Mesenchymal stem cell (in vitro differentiated cells and primary cell): ENCODE measurements at regions not wholly inside any gene's neighbourhood (a gene's known extent, or its start where the extent isn't known, plus 50 kb on each side); places are given as distances from the start of the nearest gene placed in this dataset.

Experiments
- DNase-seq: peaks from one replicate; pipeline ENCODE4 v3.0.0-alpha.2; 2013
- H2AFZ ChIP-seq: one replicate; pipeline ENCODE4 v1.6.1; 2013; ENCODE audit warnings: low read depth, mild to moderate bottlenecking, control low read depth, inconsistent platforms, low read length, moderate library complexity
- H2AK5ac ChIP-seq: 2 replicates; pipeline ENCODE4 v1.6.1; 2013; ENCODE audit warnings: low read length, moderate library complexity, mild to moderate bottlenecking, inconsistent platforms; ENCODE audit not compliant: severe bottlenecking
- H2BK120ac ChIP-seq: one replicate; pipeline ENCODE4 v1.6.1; 2013; ENCODE audit warnings: low read depth, mild to moderate bottlenecking, inconsistent platforms, low read length, moderate library complexity
- H2BK12ac ChIP-seq, 2 experiments: one replicate each; pipeline ENCODE4 v1.6.1; 2013; ENCODE audit warnings: inconsistent platforms in 2 of 2, low read length in 2 of 2, mild to moderate bottlenecking in 2 of 2, moderate library complexity in 2 of 2, control low read depth in 1 of 2
- H2BK15ac ChIP-seq: one replicate; pipeline ENCODE4 v1.6.1; 2013; ENCODE audit warnings: mild to moderate bottlenecking, low read depth, inconsistent platforms; ENCODE audit not compliant: poor library complexity, severe bottlenecking
- H2BK5ac ChIP-seq: 2 replicates; pipeline ENCODE4 v1.6.1; 2013; ENCODE audit warnings: low read depth, mild to moderate bottlenecking, low read length, control low read depth, inconsistent platforms; ENCODE audit not compliant: poor library complexity, severe bottlenecking
- H3K14ac ChIP-seq, 2 experiments: one replicate each; pipeline ENCODE4 v1.6.1; 2013; ENCODE audit warnings: inconsistent platforms in 2 of 2, low read length in 2 of 2, control low read depth in 1 of 2, mild to moderate bottlenecking in 1 of 2, moderate library complexity in 1 of 2
- H3K18ac ChIP-seq, 2 experiments: one replicate each; pipeline ENCODE4 v1.6.1; 2013; ENCODE audit warnings: inconsistent platforms in 2 of 2, low read length in 2 of 2, control low read depth in 1 of 2, low read depth in 1 of 2, mild to moderate bottlenecking in 1 of 2
- H3K23ac ChIP-seq, 2 experiments: one replicate each; pipeline ENCODE4 v1.6.1; 2013; ENCODE audit warnings: inconsistent platforms in 2 of 2, low read length in 2 of 2, mild to moderate bottlenecking in 2 of 2, moderate library complexity in 2 of 2, control low read depth in 1 of 2
- H3K27ac ChIP-seq: 2 replicates; pipeline ENCODE4 v1.5.1; 2013; ENCODE audit warnings: mild to moderate bottlenecking, moderate library complexity, low read length, control low read depth, inconsistent platforms; ENCODE audit not compliant: poor library complexity, severe bottlenecking
- H3K27me3 ChIP-seq, 2 experiments: 2 replicates each; pipeline versions ENCODE4 v1.6.1 to v1.7.0; 2013; ENCODE audit warnings: low read length in 2 of 2, mild to moderate bottlenecking in 2 of 2, moderate library complexity in 2 of 2, control low read depth in 1 of 2, inconsistent platforms in 1 of 2; ENCODE audit not compliant: control insufficient read depth in 1 of 2, insufficient read depth in 1 of 2
- H3K36me3 ChIP-seq, 2 experiments: 2 replicates each; pipeline versions ENCODE4 v1.6.1 to v1.7.0; 2013; ENCODE audit warnings: low read length in 2 of 2, control low read depth in 1 of 2, inconsistent platforms in 1 of 2, low read depth in 1 of 2, mild to moderate bottlenecking in 1 of 2; ENCODE audit not compliant: insufficient read depth in 2 of 2, control insufficient read depth in 1 of 2
- H3K4ac ChIP-seq, 2 experiments: one replicate each; pipeline ENCODE4 v1.6.1; 2013; ENCODE audit warnings: inconsistent platforms in 2 of 2, low read length in 2 of 2, mild to moderate bottlenecking in 2 of 2, moderate library complexity in 2 of 2, control low read depth in 1 of 2, low read depth in 1 of 2
- H3K4me1 ChIP-seq: 2 replicates; pipeline ENCODE4 v1.6.1; 2013; ENCODE audit warnings: low read depth, low read length, control low read depth; ENCODE audit not compliant: control insufficient read depth, insufficient read depth
- H3K4me2 ChIP-seq: 2 replicates; pipeline ENCODE4 v1.6.1; 2013; ENCODE audit warnings: low read length, mild to moderate bottlenecking, inconsistent platforms; ENCODE audit not compliant: poor library complexity, severe bottlenecking
- H3K4me3 ChIP-seq, 2 experiments: 2 replicates each; pipeline versions ENCODE4 v1.5.1 to v1.7.0; 2013; ENCODE audit warnings: low read length in 2 of 2, mild to moderate bottlenecking in 2 of 2, control low read depth in 1 of 2, low read depth in 1 of 2; ENCODE audit not compliant: insufficient read depth in 1 of 2
- H3K79me1 ChIP-seq: replicated peaks from 2 replicates; pipeline ENCODE4 v1.6.1; 2013; ENCODE audit warnings: mild to moderate bottlenecking, control low read depth, low read length, inconsistent platforms; ENCODE audit not compliant: poor library complexity, severe bottlenecking
- H3K9ac ChIP-seq: 2 replicates; pipeline ENCODE4 v1.7.0; 2013; ENCODE audit warnings: mild to moderate bottlenecking, low read length, moderate library complexity
- H3K9me3 ChIP-seq: 2 replicates; pipeline ENCODE4 v1.7.0; 2013; ENCODE audit warnings: mild to moderate bottlenecking, low read length; ENCODE audit not compliant: control insufficient read depth
- H4K8ac ChIP-seq: one replicate; pipeline ENCODE4 v1.6.1; 2013; ENCODE audit warnings: inconsistent platforms, mild to moderate bottlenecking, low read length, moderate library complexity
- H4K91ac ChIP-seq: one replicate; pipeline ENCODE4 v1.6.1; 2013; ENCODE audit warnings: mild to moderate bottlenecking, low read length, inconsistent platforms
- WGBS: methylation state at CpG from one replicate; pipeline ENCODE4 v1.1.7; 2013; ENCODE audit warnings: mixed read lengths; 5-methylcytosine and 5-hydroxymethylcytosine counted together

- Histone ChIP-seq H2AFZ (no peak overlapping the region), H3K27ac (no peak overlapping the region), H3K4me2 (no peak overlapping the region), H2BK12ac (no peak overlapping the region), H2BK5ac (no peak overlapping the region), H3K27me3 (no peaks in the 10 kb centered on the region), H2BK120ac (no peak overlapping the region), H2AK5ac (no peak overlapping the region), H3K79me1 (no peaks in the 10 kb centered on the region), H4K8ac (no peak overlapping the region), H3K9me3 (no peaks in the 10 kb centered on the region), H3K18ac (no peak overlapping the region), H3K4me1 (no peaks in the 10 kb centered on the region), H4K91ac (no peak overlapping the region), H3K4me3 (no peak overlapping the region), H3K9ac (no peak overlapping the region), H3K4ac (no peak overlapping the region), H2BK15ac (no peak overlapping the region), H3K14ac (no peak overlapping the region), H3K23ac (no peak overlapping the region), H3K36me3 (no peaks in the 10 kb centered on the region)
- no CpG with 5 or more reads among the region's 3 CpGs for WGBS
- DNase-seq, result no peak
These were observed 269.1 kb downstream of the NEBL start for GRCh38 chr10:20627946-20628507.

GRCh38 chr10:20627087-20627486, 270.0 kb downstream of the NEBL start:
- Histone ChIP-seq H3K79me1 (no peaks in the 10 kb centered on the region), H2BK15ac (no peak overlapping the region), H3K27ac (no peak overlapping the region), H3K9ac (no peak overlapping the region), H2BK5ac (no peak overlapping the region), H4K8ac (no peak overlapping the region), H4K91ac (no peak overlapping the region), H2AFZ (no peak overlapping the region), H3K23ac (no peak overlapping the region), H3K4me2 (no peak overlapping the region), H3K36me3 (no peaks in the 10 kb centered on the region), H3K9me3 (no peaks in the 10 kb centered on the region), H2BK120ac (no peak overlapping the region), H3K4me1 (no peaks in the 10 kb centered on the region), H3K14ac (no peak overlapping the region), H2BK12ac (no peak overlapping the region), H3K27me3 (no peaks in the 10 kb centered on the region), H3K4ac (no peak overlapping the region), H3K18ac (no peak overlapping the region), H3K4me3 (no peak overlapping the region), H2AK5ac (no peak overlapping the region)
- 100% methylated on average over 1 of the region's 1 CpG for WGBS
- no peak for DNase-seq

- H4K91ac ChIP-seq, result no peak overlapping the region
- no peak overlapping the region for H3K4ac ChIP-seq
- no peaks in the 10 kb centered on the region for H3K79me1 ChIP-seq
- H3K27ac ChIP-seq, result no peak overlapping the region
- no peak overlapping the region for H2BK5ac ChIP-seq
- DNase-seq, result no peak
- H3K23ac ChIP-seq, result no peak overlapping the region
- no peak overlapping the region for H3K9ac ChIP-seq
- no peak overlapping the region for H3K4me2 ChIP-seq
- H3K27me3 ChIP-seq, result no peaks in the 10 kb centered on the region
- no peak overlapping the region for H2AFZ ChIP-seq
- no peak overlapping the region for H2BK12ac ChIP-seq
- no peak overlapping the region for H3K14ac ChIP-seq
- H3K18ac ChIP-seq, result no peak overlapping the region
- H4K8ac ChIP-seq, result no peak overlapping the region
- H2BK120ac ChIP-seq, result no peak overlapping the region
- no peaks in the 10 kb centered on the region for H3K4me1 ChIP-seq
- no peaks in the 10 kb centered on the region for H3K9me3 ChIP-seq
- no CpG with 5 or more reads among the region's 1 CpG for WGBS
- no peak overlapping the region for H3K4me3 ChIP-seq
- H2AK5ac ChIP-seq, result no peak overlapping the region
- no peak overlapping the region for H2BK15ac ChIP-seq
- no peaks in the 10 kb centered on the region for H3K36me3 ChIP-seq
These were observed 271.2 kb downstream of the NEBL start for GRCh38 chr10:20625868-20626267.

GRCh38 chr10:20624642-20625041, 272.5 kb downstream of the NEBL start:
- Histone ChIP-seq H3K27ac (no peak overlapping the region), H2BK12ac (no peak overlapping the region), H3K18ac (peak overlapping the region in 1 of 2 experiments; percentile 21), H3K4ac (no peak overlapping the region), H3K9ac (peak overlapping the region; percentile 61), H3K27me3 (no peaks in the 10 kb centered on the region), H3K23ac (no peak overlapping the region), H3K79me1 (no peaks in the 10 kb centered on the region), H3K9me3 (no peaks in the 10 kb centered on the region), H2BK5ac (no peak overlapping the region), H2AFZ (no peak overlapping the region), H3K4me3 (no peak overlapping the region), H3K4me1 (no peaks in the 10 kb centered on the region), H3K36me3 (no peaks in the 10 kb centered on the region), H2AK5ac (no peak overlapping the region), H3K14ac (no peak overlapping the region), H2BK15ac (no peak overlapping the region), H4K8ac (no peak overlapping the region), H2BK120ac (no peak overlapping the region), H3K4me2 (no peak overlapping the region), H4K91ac (no peak overlapping the region)
- peak; percentile 27 for DNase-seq
- 100% methylated on average over 1 of the region's 4 CpGs for WGBS
